ENCODE measurements at regions not wholly inside any gene's neighbourhood (a gene's known extent, or its start where the extent isn't known, plus 50 kb on each side); places are given as distances from the start of the nearest gene placed in this dataset.
A peak's percentile ranks its signal among the peaks of the same experiment; 100 is the strongest.

- Histone ChIP-seq H3K4me3 (no peak overlapping the region), H3K36me3 (ENCODE audit: insufficient read depth in 1 of 2, low read depth in 1 of 2) (no peaks in the 10 kb centered on the region), H3K27me3 (ENCODE audit: insufficient read depth in 3 of 3, low read length in 2 of 3) (no peaks in the 10 kb centered on the region), H3K9me3 (no peaks in the 10 kb centered on the region), H3K27ac (no peak overlapping the region), H3K4me1 (no peaks in the 10 kb centered on the region)
- WGBS, 3 donors, result 33 to 40% (median 33%) methylated on average over 3 of the region's 3 CpGs
- no peak for TF ChIP-seq CTCF (IDR thresholded peaks at IDR 0.05)
- DNase-seq (no peak), ATAC-seq (no peak)
- intact Hi-C loops (cut with DNase I), result no loop called here
These were observed 176.4 kb upstream of the CHD1 start for GRCh38 chr5:99105216-99105615.

DNA sequence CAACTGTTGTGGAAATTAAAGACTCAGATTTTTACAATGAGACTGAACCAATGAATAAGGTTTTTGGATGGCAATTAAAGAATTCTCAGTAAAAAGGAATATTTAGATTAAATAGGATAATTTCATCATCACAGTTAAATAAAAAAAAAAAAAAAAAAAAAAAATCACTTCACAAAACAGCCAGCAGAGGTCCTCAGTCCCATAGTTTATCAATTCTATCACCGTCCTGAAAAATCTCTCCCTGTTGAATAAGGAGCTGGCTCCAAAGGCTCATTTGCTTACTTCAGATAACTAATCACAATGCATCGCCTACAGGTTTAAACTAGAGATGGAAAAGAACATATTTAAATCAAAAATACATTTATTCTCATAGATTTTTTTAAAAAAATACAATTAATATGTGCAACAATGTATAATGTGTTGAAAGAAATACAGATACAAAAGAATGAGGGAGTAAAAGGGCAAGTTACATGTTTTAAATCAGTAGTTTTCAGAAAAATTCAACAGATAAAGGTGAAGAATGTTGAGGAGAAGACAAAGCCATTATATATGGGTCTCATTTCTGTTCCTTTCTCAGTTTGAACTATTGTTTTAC lies 175.8 kb upstream of the CHD1 start:
- intact Hi-C loops (cut with DNase I), result no loop called here
- H3K36me3 ChIP-seq (ENCODE audit: insufficient read depth in 1 of 2, low read depth in 1 of 2), result no peaks in the 10 kb centered on the region
- 3 to 11% (median 5%) methylated on average over 2 of the region's 2 CpGs for WGBS, 3 donors
- no peak overlapping the region for H3K4me3 ChIP-seq
- peak in 1 of 4 donors; percentile 51 for ATAC-seq
- no peak for DNase-seq
- H3K4me1 ChIP-seq, result no peaks in the 10 kb centered on the region
- H3K27me3 ChIP-seq (ENCODE audit: insufficient read depth in 3 of 3, low read length in 2 of 3), result no peaks in the 10 kb centered on the region
- no peaks in the 10 kb centered on the region for H3K9me3 ChIP-seq
- H3K27ac ChIP-seq, result no peak overlapping the region
- peak; percentile 68 for TF ChIP-seq CTCF (IDR thresholded peaks at IDR 0.05)

GRCh38 chr5:99102073-99102697 lies 173.4 kb upstream of the CHD1 start:
- H3K9me3 ChIP-seq, result no peaks in the 10 kb centered on the region
- no peak overlapping the region for H3K4me3 ChIP-seq
- intact Hi-C loops (cut with DNase I), result no loop called here
- H3K36me3 ChIP-seq (ENCODE audit: insufficient read depth in 1 of 2, low read depth in 1 of 2), result no peaks in the 10 kb centered on the region
- H3K4me1 ChIP-seq, result no peaks in the 10 kb centered on the region
- 39 to 46% (median 44%) methylated on average over 3 of the region's 3 CpGs for WGBS, 3 donors
- no peak for TF ChIP-seq CTCF (IDR thresholded peaks at IDR 0.05)
- ATAC-seq (no peak), DNase-seq (no peak)
- H3K27me3 ChIP-seq (ENCODE audit: insufficient read depth in 3 of 3, low read length in 2 of 3), result no peaks in the 10 kb centered on the region
- H3K27ac ChIP-seq, result no peak overlapping the region

GRCh38 chr5:99099691-99100090 lies 170.9 kb upstream of the CHD1 start:
- no peak overlapping the region for H3K4me3 ChIP-seq
- no peaks in the 10 kb centered on the region for H3K36me3 ChIP-seq (ENCODE audit: insufficient read depth in 1 of 2, low read depth in 1 of 2)
- intact Hi-C loops (cut with DNase I), result no loop called here
- H3K27me3 ChIP-seq (ENCODE audit: insufficient read depth in 3 of 3, low read length in 2 of 3), result no peaks in the 10 kb centered on the region
- no peak for ATAC-seq
- no peaks in the 10 kb centered on the region for H3K4me1 ChIP-seq
- H3K9me3 ChIP-seq, result no peaks in the 10 kb centered on the region
- no peak for DNase-seq
- H3K27ac ChIP-seq, result no peak overlapping the region
- no peak for TF ChIP-seq CTCF (IDR thresholded peaks at IDR 0.05)
